PC-9 (cell line): ENCODE measurements at regions not wholly inside any gene's neighbourhood (a gene's known extent, or its start where the extent isn't known, plus 50 kb on each side); places are given as distances from the start of the nearest gene placed in this dataset.

Experiments
- EZH2 ChIP-seq: fragments of 200-600 bp; sonication (generic); IDR thresholded peaks from 2 replicates; pipeline ENCODE4 v1.8.0; 2017; ENCODE audit warnings: antibody characterized with exemption, low read depth
- TF ChIP-seq, protein P1 (sequence below): fragments of 200-600 bp; sonication (generic); conservative IDR thresholded peaks from 2 replicates; pipeline ENCODE4 v1.6.1; 2017; ENCODE audit warnings: mixed run types, antibody characterized with exemption, mild to moderate bottlenecking, moderate library complexity

DNA sequence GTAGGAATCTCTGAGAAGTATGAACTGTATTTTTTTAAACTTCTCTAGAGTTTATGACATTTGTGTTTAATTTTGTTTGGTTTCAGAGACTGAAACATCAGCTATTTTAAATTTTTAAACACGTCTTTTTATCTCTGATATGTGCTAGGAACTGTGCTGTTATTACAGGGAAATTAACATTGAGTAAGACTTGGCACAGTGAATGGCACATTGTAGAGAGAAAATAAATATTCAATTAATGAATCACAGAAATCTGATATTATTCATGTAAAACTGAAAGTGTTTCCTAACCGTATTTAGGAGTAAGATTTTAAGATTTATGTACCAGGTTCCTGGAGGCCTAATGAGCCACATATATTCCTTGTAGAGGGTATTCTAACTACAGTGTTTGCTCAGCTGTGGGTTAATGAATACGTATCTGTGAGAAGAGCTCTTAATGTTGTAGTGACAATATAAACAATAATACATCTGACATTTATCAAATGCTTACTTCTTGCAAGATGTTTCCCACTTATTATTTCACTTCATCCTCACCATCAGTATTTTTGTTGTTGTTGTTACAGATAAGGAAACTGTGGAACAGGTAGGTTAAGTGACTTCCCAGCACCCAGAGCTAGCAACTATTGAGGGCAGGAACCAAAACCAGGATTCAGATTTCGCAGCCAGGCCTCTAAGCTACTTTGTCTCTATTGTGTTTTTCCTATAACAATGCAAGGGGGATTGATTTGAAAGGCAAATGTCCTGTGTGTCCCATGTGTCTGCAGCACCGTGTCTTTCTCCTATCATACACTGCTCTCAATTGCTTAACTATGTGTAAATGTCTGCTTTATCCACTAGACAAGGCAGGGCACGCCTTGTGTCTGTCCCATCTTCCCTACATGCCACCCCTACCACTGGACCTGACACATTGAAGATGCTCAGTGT lies 121.1 kb upstream of the FAM9C start:
- TF ChIP-seq, protein P1, sequence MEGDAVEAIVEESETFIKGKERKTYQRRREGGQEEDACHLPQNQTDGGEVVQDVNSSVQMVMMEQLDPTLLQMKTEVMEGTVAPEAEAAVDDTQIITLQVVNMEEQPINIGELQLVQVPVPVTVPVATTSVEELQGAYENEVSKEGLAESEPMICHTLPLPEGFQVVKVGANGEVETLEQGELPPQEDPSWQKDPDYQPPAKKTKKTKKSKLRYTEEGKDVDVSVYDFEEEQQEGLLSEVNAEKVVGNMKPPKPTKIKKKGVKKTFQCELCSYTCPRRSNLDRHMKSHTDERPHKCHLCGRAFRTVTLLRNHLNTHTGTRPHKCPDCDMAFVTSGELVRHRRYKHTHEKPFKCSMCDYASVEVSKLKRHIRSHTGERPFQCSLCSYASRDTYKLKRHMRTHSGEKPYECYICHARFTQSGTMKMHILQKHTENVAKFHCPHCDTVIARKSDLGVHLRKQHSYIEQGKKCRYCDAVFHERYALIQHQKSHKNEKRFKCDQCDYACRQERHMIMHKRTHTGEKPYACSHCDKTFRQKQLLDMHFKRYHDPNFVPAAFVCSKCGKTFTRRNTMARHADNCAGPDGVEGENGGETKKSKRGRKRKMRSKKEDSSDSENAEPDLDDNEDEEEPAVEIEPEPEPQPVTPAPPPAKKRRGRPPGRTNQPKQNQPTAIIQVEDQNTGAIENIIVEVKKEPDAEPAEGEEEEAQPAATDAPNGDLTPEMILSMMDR, result no peak
- TF ChIP-seq EZH2, result no peak
